Epithelial cell of esophagus (primary cell): ENCODE measurements at regions not wholly inside any gene's neighbourhood (a gene's known extent, or its start where the extent isn't known, plus 50 kb on each side); places are given as distances from the start of the nearest gene placed in this dataset.

Source experiments
- DNase-seq: peaks from one replicate; pipeline ENCODE4 v3.0.0; 2010; ENCODE audit warnings: low read depth
- H3K4me3 ChIP-seq: 2 replicates; pipeline ENCODE4 v1.5.1; 2011; ENCODE audit warnings: mild to moderate bottlenecking, low read length, control low read depth
- CTCF ChIP-seq: IDR thresholded peaks from 2 replicates; pipeline ENCODE4 v1.5.1; 2011; ENCODE audit warnings: low read depth, mild to moderate bottlenecking, low read length, control low read depth, inconsistent platforms; ENCODE audit not compliant: insufficient read depth; ENCODE audit errors: missing control alignments

- no peak overlapping the region for H3K4me3 ChIP-seq
- TF ChIP-seq CTCF = no peak
- no peak for DNase-seq
These were observed 256.3 kb upstream of the KLF14 start for GRCh38 chr7:130990178-130990832.

GRCh38 chr7:130993671-130994365, 259.8 kb upstream of the KLF14 start:
- DNase-seq = no peak
- no peak overlapping the region for H3K4me3 ChIP-seq
- TF ChIP-seq CTCF = no peak

GRCh38 chr7:130994378-130995115, 260.5 kb upstream of the KLF14 start:
- DNase-seq = peak; percentile 64
- no peak overlapping the region for H3K4me3 ChIP-seq
- TF ChIP-seq CTCF = no peak

GRCh38 chr7:130995252-130996081, 261.5 kb upstream of the KLF14 start:
- H3K4me3 ChIP-seq = no peak overlapping the region
- no peak for TF ChIP-seq CTCF
- peak; percentile 89 for DNase-seq

GRCh38 chr7:130996205-130996832, 262.3 kb upstream of the KLF14 start:
- TF ChIP-seq CTCF = no peak
- no peak for DNase-seq
- H3K4me3 ChIP-seq = no peak overlapping the region

GRCh38 chr7:130996833-130997231, 262.8 kb upstream of the KLF14 start:
- peak; percentile 82 for DNase-seq
- no peak overlapping the region for H3K4me3 ChIP-seq
- no peak for TF ChIP-seq CTCF
